ENCODE measurements at regions not wholly inside any gene's neighbourhood (a gene's known extent, or its start where the extent isn't known, plus 50 kb on each side); places are given as distances from the start of the nearest gene placed in this dataset.
"Not testable (repeated sequence)": the region's sequence is repeated elsewhere in the genome, so short reads cannot be mapped to it uniquely, and the experiment has no call there.

GRCh38 chr10:80829562-80829961 is 291.9 kb downstream of the SH2D4B start:
- DNase-seq (ENCODE audit: low read depth) = no peak
- TF ChIP-seq, protein P1, sequence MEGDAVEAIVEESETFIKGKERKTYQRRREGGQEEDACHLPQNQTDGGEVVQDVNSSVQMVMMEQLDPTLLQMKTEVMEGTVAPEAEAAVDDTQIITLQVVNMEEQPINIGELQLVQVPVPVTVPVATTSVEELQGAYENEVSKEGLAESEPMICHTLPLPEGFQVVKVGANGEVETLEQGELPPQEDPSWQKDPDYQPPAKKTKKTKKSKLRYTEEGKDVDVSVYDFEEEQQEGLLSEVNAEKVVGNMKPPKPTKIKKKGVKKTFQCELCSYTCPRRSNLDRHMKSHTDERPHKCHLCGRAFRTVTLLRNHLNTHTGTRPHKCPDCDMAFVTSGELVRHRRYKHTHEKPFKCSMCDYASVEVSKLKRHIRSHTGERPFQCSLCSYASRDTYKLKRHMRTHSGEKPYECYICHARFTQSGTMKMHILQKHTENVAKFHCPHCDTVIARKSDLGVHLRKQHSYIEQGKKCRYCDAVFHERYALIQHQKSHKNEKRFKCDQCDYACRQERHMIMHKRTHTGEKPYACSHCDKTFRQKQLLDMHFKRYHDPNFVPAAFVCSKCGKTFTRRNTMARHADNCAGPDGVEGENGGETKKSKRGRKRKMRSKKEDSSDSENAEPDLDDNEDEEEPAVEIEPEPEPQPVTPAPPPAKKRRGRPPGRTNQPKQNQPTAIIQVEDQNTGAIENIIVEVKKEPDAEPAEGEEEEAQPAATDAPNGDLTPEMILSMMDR (IDR thresholded peaks at IDR 0.05; ENCODE audit: insufficient read depth, low read depth, low read length) = no peak
- H3K4me3 ChIP-seq (ENCODE audit: low read depth, low read length) = no peak overlapping the region

GRCh38 chr10:80832693-80833092 is 295.0 kb downstream of the SH2D4B start:
- not testable (repeated sequence) for DNase-seq (ENCODE audit: low read depth); H3K4me3 ChIP-seq (ENCODE audit: low read depth, low read length)

DNA sequence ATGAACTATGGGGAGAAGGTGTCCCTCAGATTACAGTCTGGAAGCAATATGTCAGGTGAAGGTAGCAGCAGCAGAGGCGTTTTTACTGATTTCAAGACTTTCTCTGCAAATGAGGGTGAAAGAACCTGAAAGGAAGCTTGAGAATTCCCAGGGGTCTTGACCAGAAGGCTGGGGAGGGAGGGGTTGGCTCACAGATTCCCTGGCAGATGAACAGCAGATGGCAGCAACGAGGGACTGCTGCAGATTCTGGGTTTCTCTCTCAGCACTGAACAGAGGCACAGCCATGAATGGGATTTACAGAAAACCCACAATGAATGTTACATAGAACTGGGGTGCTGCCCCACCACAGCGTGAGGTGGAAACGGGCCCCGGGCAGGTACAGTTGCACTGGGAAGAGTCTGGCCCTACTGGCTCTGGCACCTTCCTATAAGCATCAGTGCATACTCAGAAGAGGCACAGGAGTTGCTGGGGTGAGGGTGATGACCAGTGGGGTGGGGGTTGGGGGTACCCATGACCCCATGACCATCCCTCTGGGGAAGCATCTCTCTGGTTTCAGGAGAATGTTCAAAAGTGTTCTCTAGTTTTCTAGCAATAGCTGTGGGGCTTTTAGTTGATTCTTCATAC is 317.8 kb downstream of the SH2D4B start:
- TF ChIP-seq, protein P1 (IDR thresholded peaks at IDR 0.05; ENCODE audit: insufficient read depth, low read depth, low read length) = no peak
- no peak overlapping the region for H3K4me3 ChIP-seq (ENCODE audit: low read depth, low read length)
- no peak for DNase-seq (ENCODE audit: low read depth)

DNA sequence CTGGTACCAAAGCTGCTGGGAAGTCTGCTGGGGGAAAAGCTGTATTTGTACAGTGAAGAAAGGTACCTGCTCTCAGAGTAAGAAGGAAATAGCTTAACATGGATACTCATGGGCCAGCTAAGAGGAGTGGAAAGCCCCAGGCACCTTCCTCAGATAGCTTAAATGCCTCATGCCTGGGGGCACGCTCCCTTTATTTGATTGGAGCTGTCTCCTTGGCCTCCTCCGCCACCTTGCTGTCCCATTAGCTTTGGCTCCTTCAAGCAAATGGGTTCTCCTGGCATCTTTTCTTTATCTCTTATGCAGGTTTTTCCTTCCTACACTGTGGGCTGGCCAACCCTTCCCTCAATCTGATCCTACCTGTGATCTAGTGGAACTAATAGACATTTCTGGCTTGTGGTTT is 318.5 kb downstream of the SH2D4B start:
- TF ChIP-seq, protein P1 (IDR thresholded peaks at IDR 0.05; ENCODE audit: insufficient read depth, low read depth, low read length) = no peak
- no peak for DNase-seq (ENCODE audit: low read depth)
- H3K4me3 ChIP-seq (ENCODE audit: low read depth, low read length) = no peak overlapping the region

- not testable (repeated sequence) for DNase-seq (ENCODE audit: low read depth); H3K4me3 ChIP-seq (ENCODE audit: low read depth, low read length)
Observed at GRCh38 chr10:80859279-80859678, 321.6 kb downstream of the SH2D4B start.

DNA sequence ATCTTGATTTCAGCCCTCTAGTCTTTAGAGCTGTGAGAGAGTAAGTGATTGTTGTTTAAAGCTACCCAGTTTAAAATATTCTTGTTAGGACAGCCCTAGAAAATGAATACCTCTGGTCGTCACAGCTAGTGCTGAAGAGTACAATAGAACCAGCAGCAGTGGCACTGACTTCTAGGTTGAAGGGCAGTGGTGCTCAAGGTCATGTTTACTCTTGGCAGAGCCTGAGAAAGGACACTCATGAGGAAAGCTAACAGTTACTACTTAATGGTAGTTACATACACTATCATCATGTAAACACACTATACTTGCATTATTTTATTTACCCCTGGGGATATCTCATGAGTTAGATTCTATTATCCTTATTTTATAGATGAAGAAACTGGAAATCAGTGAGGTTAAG is 323.0 kb downstream of the SH2D4B start:
- no peak for DNase-seq (ENCODE audit: low read depth)
- H3K4me3 ChIP-seq (ENCODE audit: low read depth, low read length) = no peak overlapping the region
- TF ChIP-seq, protein P1 (IDR thresholded peaks at IDR 0.05; ENCODE audit: insufficient read depth, low read depth, low read length) = no peak

GRCh38 chr10:80861882-80862281 is 324.2 kb downstream of the SH2D4B start:
- TF ChIP-seq, protein P1 (IDR thresholded peaks at IDR 0.05; ENCODE audit: insufficient read depth, low read depth, low read length) = no peak
- no peak for DNase-seq (ENCODE audit: low read depth)
- no peak overlapping the region for H3K4me3 ChIP-seq (ENCODE audit: low read depth, low read length)

DNA sequence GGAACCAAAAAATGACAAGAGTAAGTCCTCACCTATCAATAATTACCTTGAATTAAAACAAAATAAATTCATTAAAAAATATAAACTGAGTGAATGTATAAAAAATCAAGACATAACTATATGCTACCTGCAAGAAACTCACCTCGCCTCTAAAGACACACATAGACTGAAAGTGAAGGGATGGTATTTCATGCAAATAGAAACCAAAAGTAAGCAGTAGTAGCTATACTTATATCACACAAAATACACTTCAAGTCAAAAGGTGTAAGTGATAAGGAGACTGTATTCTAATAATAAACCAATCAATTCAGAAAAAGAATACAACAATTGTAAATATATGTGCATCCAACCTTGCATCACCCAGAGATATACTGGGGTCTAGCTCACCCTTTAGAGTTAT is 332.6 kb downstream of the SH2D4B start:
- no peak for DNase-seq (ENCODE audit: low read depth)
- TF ChIP-seq, protein P1 (IDR thresholded peaks at IDR 0.05; ENCODE audit: insufficient read depth, low read depth, low read length) = no peak
- H3K4me3 ChIP-seq (ENCODE audit: low read depth, low read length) = no peak overlapping the region

All from fibroblast of villous mesenchyme (primary cell).